ENCODE measurements at regions not wholly inside any gene's neighbourhood (a gene's known extent, or its start where the extent isn't known, plus 50 kb on each side); places are given as distances from the start of the nearest gene placed in this dataset.

DNA sequence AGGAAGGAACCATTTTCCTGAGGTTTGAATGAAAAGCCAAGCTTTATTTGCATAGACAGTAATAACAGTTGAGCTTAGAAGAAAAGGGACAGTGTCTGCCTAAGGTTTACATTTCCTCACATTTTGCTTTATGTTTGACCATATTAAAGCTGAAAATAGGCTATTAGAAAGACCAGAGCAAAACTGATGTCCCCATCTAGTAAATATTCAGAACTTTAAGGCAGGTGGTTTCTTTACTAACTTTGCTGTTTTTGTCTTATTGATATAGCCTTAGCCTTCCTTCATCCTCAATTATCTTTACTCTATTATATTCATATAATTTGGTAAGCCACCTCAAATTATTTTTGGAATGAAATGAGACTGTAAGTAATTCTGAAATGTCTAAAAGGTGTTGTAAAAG, 53.6 kb upstream of the LAPTM5 start:
- TF ChIP-seq, protein P1, sequence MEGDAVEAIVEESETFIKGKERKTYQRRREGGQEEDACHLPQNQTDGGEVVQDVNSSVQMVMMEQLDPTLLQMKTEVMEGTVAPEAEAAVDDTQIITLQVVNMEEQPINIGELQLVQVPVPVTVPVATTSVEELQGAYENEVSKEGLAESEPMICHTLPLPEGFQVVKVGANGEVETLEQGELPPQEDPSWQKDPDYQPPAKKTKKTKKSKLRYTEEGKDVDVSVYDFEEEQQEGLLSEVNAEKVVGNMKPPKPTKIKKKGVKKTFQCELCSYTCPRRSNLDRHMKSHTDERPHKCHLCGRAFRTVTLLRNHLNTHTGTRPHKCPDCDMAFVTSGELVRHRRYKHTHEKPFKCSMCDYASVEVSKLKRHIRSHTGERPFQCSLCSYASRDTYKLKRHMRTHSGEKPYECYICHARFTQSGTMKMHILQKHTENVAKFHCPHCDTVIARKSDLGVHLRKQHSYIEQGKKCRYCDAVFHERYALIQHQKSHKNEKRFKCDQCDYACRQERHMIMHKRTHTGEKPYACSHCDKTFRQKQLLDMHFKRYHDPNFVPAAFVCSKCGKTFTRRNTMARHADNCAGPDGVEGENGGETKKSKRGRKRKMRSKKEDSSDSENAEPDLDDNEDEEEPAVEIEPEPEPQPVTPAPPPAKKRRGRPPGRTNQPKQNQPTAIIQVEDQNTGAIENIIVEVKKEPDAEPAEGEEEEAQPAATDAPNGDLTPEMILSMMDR (IDR thresholded peaks at IDR 0.05) = no peak
- no peak for TF ChIP-seq POLR2A (IDR thresholded peaks at IDR 0.05)
